Fibroblast of lung (primary cell): ENCODE measurements at regions not wholly inside any gene's neighbourhood (a gene's known extent, or its start where the extent isn't known, plus 50 kb on each side); places are given as distances from the start of the nearest gene placed in this dataset.
"Not testable (repeated sequence)": the region's sequence is repeated elsewhere in the genome, so short reads cannot be mapped to it uniquely, and the experiment has no call there.

Experiments
- DNase-seq, 2 donors: peaks; one replicate each; pipeline versions ENCODE4 v3.0.0 to v3.0.0-alpha.2; 2010; ENCODE audit warnings: low read depth in 2 of 2
- H2AFZ ChIP-seq: 2 replicates; pipeline ENCODE4 v1.5.1; 2012; ENCODE audit warnings: low read length, control low read depth, inconsistent platforms
- H3K27ac ChIP-seq: 2 replicates; pipeline ENCODE4 v1.5.1; 2011; ENCODE audit warnings: low read length, control low read depth; ENCODE audit not compliant: insufficient read depth
- H3K27me3 ChIP-seq: 2 replicates; pipeline ENCODE4 v1.5.1; 2011; ENCODE audit warnings: mild to moderate bottlenecking, low read length; ENCODE audit not compliant: control insufficient read depth, insufficient read depth
- H3K36me3 ChIP-seq: 2 replicates; pipeline ENCODE4 v1.5.1; 2011; ENCODE audit warnings: low read length; ENCODE audit not compliant: control insufficient read depth, insufficient read depth
- H3K4me1 ChIP-seq: 2 replicates; pipeline ENCODE4 v1.5.1; 2011; ENCODE audit warnings: low read length; ENCODE audit not compliant: control insufficient read depth, insufficient read depth; ENCODE audit errors: extremely low read depth
- H3K4me2 ChIP-seq: 2 replicates; pipeline ENCODE4 v1.5.1; 2011; ENCODE audit warnings: low read length, control low read depth; ENCODE audit not compliant: insufficient read depth; ENCODE audit errors: extremely low read depth
- H3K4me3 ChIP-seq, 4 experiments: fragments of 200-600 bp in 1 of 4; sonication (generic) in 1 of 4; replicated peaks in 1 of 4; 2 replicates each; pipeline ENCODE4 v1.5.1; 2011 to 2016; ENCODE audit warnings: low read length in 4 of 4, low read depth in 3 of 4, mild to moderate bottlenecking in 3 of 4, control low read depth in 2 of 4, inconsistent platforms in 1 of 4, mixed read lengths in 1 of 4; ENCODE audit not compliant: insufficient read depth in 1 of 4; ENCODE audit errors: control extremely low read depth in 1 of 4
- H3K79me2 ChIP-seq: 2 replicates; pipeline ENCODE4 v1.5.1; 2012; ENCODE audit warnings: mild to moderate bottlenecking, low read length, inconsistent platforms; ENCODE audit not compliant: control insufficient read depth, insufficient read depth
- H3K9ac ChIP-seq: 2 replicates; pipeline ENCODE4 v1.5.1; 2011; ENCODE audit warnings: mild to moderate bottlenecking, low read length, control low read depth; ENCODE audit not compliant: insufficient read depth
- H3K9me3 ChIP-seq: 2 replicates; pipeline ENCODE4 v1.5.1; 2012; ENCODE audit warnings: low read depth, low read length; ENCODE audit not compliant: control insufficient read depth, insufficient read depth
- H4K20me1 ChIP-seq: 2 replicates; pipeline ENCODE4 v1.5.1; 2011; ENCODE audit warnings: low read length; ENCODE audit not compliant: control insufficient read depth, insufficient read depth; ENCODE audit errors: extremely low read depth
- EZH2 ChIP-seq: IDR thresholded peaks from 2 replicates; pipeline ENCODE4 v1.5.1; 2012; ENCODE audit warnings: low read length, control low read depth, mild to moderate bottlenecking; ENCODE audit errors: missing control alignments
- TF ChIP-seq, protein P1 (sequence below), 2 donors: IDR thresholded peaks in 1 of 2; conservative IDR thresholded peaks in 1 of 2; 1 replicate in 1 of 2; 2 replicates in 1 of 2; pipeline ENCODE4 v1.5.1; 2011 to 2012; ENCODE audit warnings: low read length in 2 of 2, control low read depth in 1 of 2, inconsistent platforms in 1 of 2, low read depth in 1 of 2, mild to moderate bottlenecking in 1 of 2

DNA sequence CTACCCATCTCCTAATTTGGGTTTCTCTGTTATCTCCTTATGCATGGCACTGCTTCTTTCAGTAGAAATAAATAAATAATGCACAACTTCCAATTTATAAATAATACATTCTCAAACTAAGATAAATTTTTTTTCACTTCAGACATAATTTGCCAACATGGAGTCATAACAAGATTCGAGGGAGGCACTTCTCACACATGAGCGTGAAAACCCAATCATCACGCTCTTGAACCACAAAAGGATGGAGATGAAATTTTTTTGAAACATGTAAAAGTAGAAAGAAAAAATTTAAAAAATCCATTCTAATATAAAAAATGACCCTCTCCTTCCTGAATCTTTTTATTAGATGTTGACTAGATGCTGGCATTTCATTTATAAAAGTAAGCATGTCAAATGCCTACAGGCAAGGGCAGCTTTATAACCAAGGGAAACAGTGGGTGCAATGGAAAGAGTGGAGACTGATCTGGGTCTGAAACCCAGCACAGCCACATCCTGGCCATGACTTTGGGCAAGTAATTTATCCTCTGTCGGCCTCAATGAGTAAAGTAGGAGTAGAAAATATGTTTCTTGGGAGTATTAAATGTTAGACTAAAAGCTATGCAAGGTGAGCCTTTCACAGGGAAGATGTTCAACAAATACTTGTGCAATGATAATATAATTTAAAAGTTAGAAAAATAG lies 185.0 kb downstream of the STK31 start:
- no peak overlapping the region for H3K9ac ChIP-seq
- no peak for TF ChIP-seq EZH2
- TF ChIP-seq, protein P1, sequence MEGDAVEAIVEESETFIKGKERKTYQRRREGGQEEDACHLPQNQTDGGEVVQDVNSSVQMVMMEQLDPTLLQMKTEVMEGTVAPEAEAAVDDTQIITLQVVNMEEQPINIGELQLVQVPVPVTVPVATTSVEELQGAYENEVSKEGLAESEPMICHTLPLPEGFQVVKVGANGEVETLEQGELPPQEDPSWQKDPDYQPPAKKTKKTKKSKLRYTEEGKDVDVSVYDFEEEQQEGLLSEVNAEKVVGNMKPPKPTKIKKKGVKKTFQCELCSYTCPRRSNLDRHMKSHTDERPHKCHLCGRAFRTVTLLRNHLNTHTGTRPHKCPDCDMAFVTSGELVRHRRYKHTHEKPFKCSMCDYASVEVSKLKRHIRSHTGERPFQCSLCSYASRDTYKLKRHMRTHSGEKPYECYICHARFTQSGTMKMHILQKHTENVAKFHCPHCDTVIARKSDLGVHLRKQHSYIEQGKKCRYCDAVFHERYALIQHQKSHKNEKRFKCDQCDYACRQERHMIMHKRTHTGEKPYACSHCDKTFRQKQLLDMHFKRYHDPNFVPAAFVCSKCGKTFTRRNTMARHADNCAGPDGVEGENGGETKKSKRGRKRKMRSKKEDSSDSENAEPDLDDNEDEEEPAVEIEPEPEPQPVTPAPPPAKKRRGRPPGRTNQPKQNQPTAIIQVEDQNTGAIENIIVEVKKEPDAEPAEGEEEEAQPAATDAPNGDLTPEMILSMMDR (conservative IDR thresholded peaks at IDR 0.05 in 1 of 2, IDR thresholded peaks at IDR 0.05 in 1 of 2; ENCODE audit: low read depth in 1 of 2, low read length in 2 of 2) = no peak
- H3K4me1 ChIP-seq = no peaks in the 10 kb centered on the region
- no peak overlapping the region for H3K4me3 ChIP-seq
- no peaks in the 10 kb centered on the region for H3K79me2 ChIP-seq
- no peaks in the 10 kb centered on the region for H4K20me1 ChIP-seq
- no peaks in the 10 kb centered on the region for H3K9me3 ChIP-seq
- no peak for DNase-seq
- no peak overlapping the region for H3K27ac ChIP-seq
- no peak overlapping the region for H3K4me2 ChIP-seq
- no peaks in the 10 kb centered on the region for H3K36me3 ChIP-seq
- no peaks in the 10 kb centered on the region for H3K27me3 ChIP-seq
- H2AFZ ChIP-seq = no peak overlapping the region

GRCh38 chr7:23895666-23896096 lies 185.7 kb downstream of the STK31 start:
- no peak overlapping the region for H3K27ac ChIP-seq
- H2AFZ ChIP-seq = no peak overlapping the region

GRCh38 chr7:23898619-23899018 lies 188.6 kb downstream of the STK31 start:
- H3K4me3 ChIP-seq = no peak overlapping the region
- H3K4me2 ChIP-seq = no peak overlapping the region
- H3K27ac ChIP-seq = no peak overlapping the region
- H4K20me1 ChIP-seq = no peaks in the 10 kb centered on the region
- H3K27me3 ChIP-seq = no peaks in the 10 kb centered on the region
- H3K9me3 ChIP-seq = no peaks in the 10 kb centered on the region
- no peak for DNase-seq
- no peaks in the 10 kb centered on the region for H3K36me3 ChIP-seq
- no peaks in the 10 kb centered on the region for H3K4me1 ChIP-seq
- H3K79me2 ChIP-seq = no peaks in the 10 kb centered on the region
- H2AFZ ChIP-seq = no peak overlapping the region
- no peak overlapping the region for H3K9ac ChIP-seq
- TF ChIP-seq, protein P1 (conservative IDR thresholded peaks at IDR 0.05 in 1 of 2, IDR thresholded peaks at IDR 0.05 in 1 of 2; ENCODE audit: low read depth in 1 of 2, low read length in 2 of 2) = no peak
- no peak for TF ChIP-seq EZH2

More at GRCh38 chr7:23895666-23896096, 185.7 kb downstream of the STK31 start:
- Histone ChIP-seq H3K79me2 (no peaks in the 10 kb centered on the region), H3K4me2 (no peak overlapping the region), H3K4me3 (no peak overlapping the region), H4K20me1 (no peaks in the 10 kb centered on the region), H3K4me1 (no peaks in the 10 kb centered on the region), H3K36me3 (no peaks in the 10 kb centered on the region), H3K27me3 (no peaks in the 10 kb centered on the region), H3K9me3 (no peaks in the 10 kb centered on the region), H3K9ac (no peak overlapping the region)
- DNase-seq = peak in 1 of 2 donors; percentile 45
- TF ChIP-seq, protein P1 (conservative IDR thresholded peaks at IDR 0.05 in 1 of 2, IDR thresholded peaks at IDR 0.05 in 1 of 2; ENCODE audit: low read depth in 1 of 2, low read length in 2 of 2) = no peak
- TF ChIP-seq EZH2 = no peak

GRCh38 chr7:23904901-23905300 lies 194.9 kb downstream of the STK31 start:
- not testable (repeated sequence) for H3K4me1 ChIP-seq, H3K9ac ChIP-seq, H3K36me3 ChIP-seq, H3K4me2 ChIP-seq, H2AFZ ChIP-seq, H3K27me3 ChIP-seq, H3K4me3 ChIP-seq, H3K9me3 ChIP-seq, DNase-seq, H3K27ac ChIP-seq, H4K20me1 ChIP-seq, H3K79me2 ChIP-seq
